B cell (primary cell): ENCODE measurements at regions not wholly inside any gene's neighbourhood (a gene's known extent, or its start where the extent isn't known, plus 50 kb on each side); places are given as distances from the start of the nearest gene placed in this dataset.

Source experiments
- ATAC-seq: fragments of 200-7000 bp; cut with Tn5 transposase; one replicate; pipeline ENCODE4 v1.10.0; 2021; ENCODE audit warnings: low read depth, mild to moderate bottlenecking, moderate number of reproducible peaks, moderate library complexity
- CTCF ChIA-PET: fragments of 350-600 bp; sonication (Branson Sonifier 250); formaldehyde crosslinking; loops from one replicate; lab custom pipeline; 2021; ENCODE audit warnings: antibody characterized with exemption, inconsistent platforms; lab: Charles Lee
- POLR2A ChIA-PET: fragments of 350-600 bp; sonication (Branson Sonifier 250); formaldehyde crosslinking; loops from one replicate; lab custom pipeline; 2021; ENCODE audit warnings: antibody characterized with exemption; lab: Charles Lee
- DNase-seq: peaks from one replicate; pipeline ENCODE4 v3.0.0; 2013
- H2AFZ ChIP-seq: 2 replicates; pipeline ENCODE4 v1.6.1; 2012; ENCODE audit warnings: mild to moderate bottlenecking, low read depth, low read length; ENCODE audit not compliant: insufficient read depth, poor library complexity, severe bottlenecking
- H3K27ac ChIP-seq, 2 donors: 1 replicate in 1 of 2; 2 replicates in 1 of 2; pipeline ENCODE4 v1.5.1; 2012 to 2013; ENCODE audit warnings: low read length in 2 of 2, mild to moderate bottlenecking in 2 of 2, moderate library complexity in 1 of 2
- H3K27me3 ChIP-seq, 4 experiments: fragments of 200-600 bp in 1 of 4; sonication (generic) in 1 of 4; replicated peaks in 1 of 4; 1 replicate in 2 of 4; 2 replicates in 2 of 4; pipeline versions ENCODE4 v1.6.1 to v1.7.0; 2013 to 2016; ENCODE audit warnings: low read length in 3 of 4, mild to moderate bottlenecking in 2 of 4, mixed read lengths in 1 of 4, moderate library complexity in 1 of 4; ENCODE audit not compliant: insufficient read depth in 4 of 4, control insufficient read depth in 3 of 4; ENCODE audit errors: control extremely low read depth in 1 of 4
- H3K36me3 ChIP-seq, 2 experiments: replicated peaks in 1 of 2; 1 replicate in 1 of 2; 2 replicates in 1 of 2; pipeline versions ENCODE4 v1.6.1 to v1.7.1; 2013; ENCODE audit warnings: low read length in 1 of 2; ENCODE audit not compliant: insufficient read depth in 2 of 2, control insufficient read depth in 1 of 2; ENCODE audit errors: control extremely low read depth in 1 of 2, extremely low read depth in 1 of 2
- H3K4me1 ChIP-seq, 2 donors: fragments of 200-600 bp in 1 of 2; sonication (generic) in 1 of 2; 1 replicate in 1 of 2; 2 replicates in 1 of 2; pipeline versions ENCODE4 v1.5.1 to v1.6.1; 2013 to 2017; ENCODE audit warnings: low read length in 2 of 2; ENCODE audit not compliant: control insufficient read depth in 2 of 2, insufficient read depth in 2 of 2
- H3K4me2 ChIP-seq: replicated peaks from 2 replicates; pipeline ENCODE3; 2012; ENCODE audit warnings: mild to moderate bottlenecking, low read depth, low read length; ENCODE audit not compliant: poor library complexity, severe bottlenecking
- H3K4me3 ChIP-seq, 5 experiments: fragments of 200-600 bp in 1 of 5; sonication (generic) in 1 of 5; 1 replicate in 3 of 5; 2 replicates in 2 of 5; pipeline versions ENCODE4 v1.5.1 to v1.7.0; 2011 to 2016; ENCODE audit warnings: low read length in 4 of 5, mild to moderate bottlenecking in 4 of 5, low read depth in 2 of 5, control low read depth in 1 of 5, moderate library complexity in 1 of 5; ENCODE audit not compliant: insufficient read depth in 1 of 5; ENCODE audit errors: control extremely low read depth in 1 of 5, extremely low read depth in 1 of 5
- H3K79me2 ChIP-seq: fragments of 200-600 bp; sonication (generic); one replicate; pipeline ENCODE4 v1.6.0; 2016; ENCODE audit warnings: low read length; ENCODE audit not compliant: control insufficient read depth, insufficient read depth
- H3K9ac ChIP-seq: fragments of 200-600 bp; sonication (generic); 2 replicates; pipeline ENCODE4 v1.6.1; 2017; ENCODE audit warnings: mild to moderate bottlenecking, low read length, moderate library complexity
- H3K9me3 ChIP-seq, 3 donors: one replicate each; pipeline versions ENCODE4 v1.6.1 to v1.7.1; 2013; ENCODE audit warnings: low read length in 2 of 3; ENCODE audit not compliant: control insufficient read depth in 2 of 3, insufficient read depth in 1 of 3; ENCODE audit errors: control extremely low read depth in 1 of 3
- H4K20me1 ChIP-seq: 2 replicates; pipeline ENCODE4 v1.6.0; 2012; ENCODE audit warnings: mild to moderate bottlenecking, low read length; ENCODE audit not compliant: insufficient read depth, control insufficient read depth, poor library complexity, severe bottlenecking
- H3K27ac Mint-ChIP-seq: one replicate; pipeline ENCODE4 v1.8.0; 2021; ENCODE audit warnings: mixed read lengths
- H3K27me3 Mint-ChIP-seq: one replicate; pipeline ENCODE4 v1.8.0; 2021; ENCODE audit warnings: mixed read lengths
- H3K4me1 Mint-ChIP-seq: one replicate; pipeline ENCODE4 v1.8.0; 2021; ENCODE audit warnings: mixed read lengths
- H3K4me3 Mint-ChIP-seq: one replicate; pipeline ENCODE4 v1.8.0; 2021; ENCODE audit warnings: mixed read lengths
- H3K9me3 Mint-ChIP-seq: one replicate; pipeline ENCODE4 v1.8.0; 2022; ENCODE audit warnings: mixed read lengths; ENCODE audit not compliant: insufficient read depth
- EZH2 ChIP-seq: IDR thresholded peaks from 2 replicates; pipeline ENCODE4 v1.6.1; 2012; ENCODE audit warnings: borderline replicate concordance, low read depth, mild to moderate bottlenecking, moderate library complexity, low read length; ENCODE audit not compliant: insufficient read depth, poor library complexity, severe bottlenecking
- WGBS: methylation state at CpG from one replicate; pipeline ENCODE4 v1.1.5; 2013; ENCODE audit warnings: missing lambda C conversion rate; ENCODE audit not compliant: insufficient coverage; 5-methylcytosine and 5-hydroxymethylcytosine counted together
- intact Hi-C: fragments of 100-400 bp; cut with micrococcal nuclease; formaldehyde crosslinking; loops from one replicate; pipeline ENCODE4 v1.10.0; 2022
- TF ChIP-seq, protein P1 (sequence below): fragments of 200-600 bp; IDR thresholded peaks from one replicate; pipeline ENCODE4 v1.8.0; 2022; ENCODE audit warnings: antibody characterized with exemption, mild to moderate bottlenecking

DNA sequence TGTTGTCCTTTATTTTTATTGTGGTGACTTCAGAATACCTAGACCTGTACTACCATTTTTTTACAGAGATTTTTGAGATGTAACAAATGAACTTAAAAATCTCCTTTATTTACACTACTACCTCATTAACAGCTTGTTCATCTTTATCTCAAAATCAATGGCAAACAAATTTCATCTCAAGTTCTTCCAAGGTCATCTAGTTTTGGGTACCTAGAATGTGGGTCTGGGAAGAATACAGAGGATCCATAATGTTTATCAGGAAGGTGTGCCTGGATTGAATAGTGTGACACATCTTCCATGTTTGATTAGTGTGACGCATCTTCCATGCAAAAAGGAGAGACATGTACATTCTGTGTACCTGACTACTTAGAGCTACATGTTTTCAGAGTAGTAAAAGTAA lies 63.3 kb upstream of the CCDC179 start:
- no peaks in the 10 kb centered on the region for H3K9me3 ChIP-seq
- H3K79me2 ChIP-seq = no peaks in the 10 kb centered on the region
- no peaks in the 10 kb centered on the region for H3K4me1 ChIP-seq
- H3K36me3 ChIP-seq = no peaks in the 10 kb centered on the region
- H3K4me3 ChIP-seq = no peak overlapping the region
- no peak for ATAC-seq
- H3K4me2 ChIP-seq = no peak overlapping the region
- no peaks in the 10 kb centered on the region for H3K27me3 ChIP-seq
- no peak for DNase-seq
- no peak overlapping the region for H3K27ac Mint-ChIP-seq
- ChIA-PET CTCF (no interaction called here), POLR2A (no interaction called here)
- intact Hi-C loops = no loop called here
- no peak overlapping the region for H3K4me3 Mint-ChIP-seq
- no CpG with 5 or more reads among the region's 1 CpG for WGBS
- H3K9me3 Mint-ChIP-seq = no peaks in the 10 kb centered on the region
- no peak overlapping the region for H3K27ac ChIP-seq
- no peak overlapping the region for H2AFZ ChIP-seq
- H3K9ac ChIP-seq = no peak overlapping the region
- H3K4me1 Mint-ChIP-seq = peaks cover 5% of the 10 kb centered on the region
- no peaks in the 10 kb centered on the region for H3K27me3 Mint-ChIP-seq
- H4K20me1 ChIP-seq = no peaks in the 10 kb centered on the region
- TF ChIP-seq, protein P1, sequence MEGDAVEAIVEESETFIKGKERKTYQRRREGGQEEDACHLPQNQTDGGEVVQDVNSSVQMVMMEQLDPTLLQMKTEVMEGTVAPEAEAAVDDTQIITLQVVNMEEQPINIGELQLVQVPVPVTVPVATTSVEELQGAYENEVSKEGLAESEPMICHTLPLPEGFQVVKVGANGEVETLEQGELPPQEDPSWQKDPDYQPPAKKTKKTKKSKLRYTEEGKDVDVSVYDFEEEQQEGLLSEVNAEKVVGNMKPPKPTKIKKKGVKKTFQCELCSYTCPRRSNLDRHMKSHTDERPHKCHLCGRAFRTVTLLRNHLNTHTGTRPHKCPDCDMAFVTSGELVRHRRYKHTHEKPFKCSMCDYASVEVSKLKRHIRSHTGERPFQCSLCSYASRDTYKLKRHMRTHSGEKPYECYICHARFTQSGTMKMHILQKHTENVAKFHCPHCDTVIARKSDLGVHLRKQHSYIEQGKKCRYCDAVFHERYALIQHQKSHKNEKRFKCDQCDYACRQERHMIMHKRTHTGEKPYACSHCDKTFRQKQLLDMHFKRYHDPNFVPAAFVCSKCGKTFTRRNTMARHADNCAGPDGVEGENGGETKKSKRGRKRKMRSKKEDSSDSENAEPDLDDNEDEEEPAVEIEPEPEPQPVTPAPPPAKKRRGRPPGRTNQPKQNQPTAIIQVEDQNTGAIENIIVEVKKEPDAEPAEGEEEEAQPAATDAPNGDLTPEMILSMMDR = no peak
- TF ChIP-seq EZH2 = no peak

DNA sequence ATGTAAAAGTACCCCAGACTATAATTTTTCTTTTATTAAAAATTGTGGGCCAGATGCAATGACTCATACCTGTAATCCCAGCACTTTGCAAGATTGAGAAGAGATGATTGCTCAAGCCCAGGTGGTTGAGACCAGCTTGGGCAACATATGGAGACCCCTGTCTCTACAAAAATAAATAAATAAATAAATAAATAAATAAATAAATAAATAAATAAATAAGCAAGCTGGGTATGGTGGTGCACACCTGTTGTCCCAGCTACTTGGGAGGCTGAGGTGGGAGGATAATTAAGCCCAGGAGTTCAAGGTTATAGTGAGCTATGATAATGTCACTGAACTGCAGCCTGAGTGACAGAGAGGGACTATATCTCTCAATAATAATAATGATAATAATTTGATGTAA lies 66.1 kb upstream of the CCDC179 start:
- ChIA-PET CTCF (no interaction called here), POLR2A (no interaction called here)
- no peak for DNase-seq
- no peaks in the 10 kb centered on the region for H3K27me3 Mint-ChIP-seq
- Histone ChIP-seq H3K9me3 (no peaks in the 10 kb centered on the region), H4K20me1 (no peaks in the 10 kb centered on the region), H3K4me3 (no peak overlapping the region), H3K27me3 (no peaks in the 10 kb centered on the region), H3K4me2 (no peak overlapping the region), H3K9ac (no peak overlapping the region), H3K36me3 (no peaks in the 10 kb centered on the region), H3K79me2 (no peaks in the 10 kb centered on the region), H3K27ac (no peak overlapping the region), H2AFZ (no peak overlapping the region), H3K4me1 (no peaks in the 10 kb centered on the region)
- H3K9me3 Mint-ChIP-seq = no peaks in the 10 kb centered on the region
- no peak for ATAC-seq
- no peak for TF ChIP-seq EZH2
- TF ChIP-seq, protein P1 = no peak
- peaks cover 5% of the 10 kb centered on the region for H3K4me1 Mint-ChIP-seq
- no peak overlapping the region for H3K27ac Mint-ChIP-seq
- intact Hi-C loops = no loop called here
- H3K4me3 Mint-ChIP-seq = no peak overlapping the region
